Activated T-helper 1 cell treated with anti-CD3 and anti-CD28 coated beads, Interleukin-12 subunit alpha, Interleukin-12 subunit beta, Interleukin-2, Interleukin-4 antibody, amounts not matched to agents 30 ng/mL and 10 ng/mL and 1 ng/mL, durations not matched to agents 14 hours and 24 hours and 36 hours (primary cell): ENCODE measurements at regions not wholly inside any gene's neighbourhood (a gene's known extent, or its start where the extent isn't known, plus 50 kb on each side); places are given as distances from the start of the nearest gene placed in this dataset.

Experiments
- DNase-seq: peaks from one replicate; pipeline ENCODE4 v3.0.0; 2021; ENCODE audit warnings: low spot score
- H3K27ac Mint-ChIP-seq: one replicate; pipeline ENCODE4 v1.8.0; 2021; ENCODE audit warnings: mild to moderate bottlenecking, mixed read lengths
- H3K27me3 Mint-ChIP-seq: one replicate; pipeline ENCODE4 v1.8.0; 2022; ENCODE audit warnings: mild to moderate bottlenecking, moderate library complexity, mixed read lengths; ENCODE audit not compliant: insufficient read depth
- H3K36me3 Mint-ChIP-seq: one replicate; pipeline ENCODE4 v1.8.0; 2021; ENCODE audit warnings: low read depth, mixed read lengths
- H3K4me1 Mint-ChIP-seq: one replicate; pipeline ENCODE4 v1.8.0; 2021; ENCODE audit warnings: low read depth, mixed read lengths
- H3K4me3 Mint-ChIP-seq: one replicate; pipeline ENCODE4 v1.8.0; 2021; ENCODE audit warnings: mild to moderate bottlenecking, moderate library complexity, mixed read lengths
- H3K9me3 Mint-ChIP-seq: one replicate; pipeline ENCODE4 v1.8.0; 2021; ENCODE audit warnings: mixed read lengths
- intact Hi-C: fragments of 100-400 bp; cut with micrococcal nuclease; formaldehyde crosslinking; loops from one replicate; pipeline ENCODE4 v1.15.1; 2024

GRCh38 chr3:59518283-59519055, 468.6 kb upstream of the CFAP20DC start:
- H3K27ac Mint-ChIP-seq: no peak overlapping the region
- DNase-seq: no peak
- no peaks in the 10 kb centered on the region for H3K27me3 Mint-ChIP-seq
- intact Hi-C loops: no loop called here
- H3K9me3 Mint-ChIP-seq: no peaks in the 10 kb centered on the region
- peaks cover 5% of the 10 kb centered on the region for H3K36me3 Mint-ChIP-seq
- H3K4me3 Mint-ChIP-seq: no peak overlapping the region
- H3K4me1 Mint-ChIP-seq: no peaks in the 10 kb centered on the region

- Mint-ChIP-seq H3K4me3 (no peak overlapping the region), H3K27me3 (peaks cover 5% of the 10 kb centered on the region), H3K9me3 (no peaks in the 10 kb centered on the region), H3K4me1 (no peaks in the 10 kb centered on the region), H3K27ac (no peak overlapping the region), H3K36me3 (peaks cover 3% of the 10 kb centered on the region)
- intact Hi-C loops: no loop called here
- no peak for DNase-seq
Observed at GRCh38 chr3:59517388-59517787, 467.6 kb upstream of the CFAP20DC start.

GRCh38 chr3:59515966-59516365, 466.1 kb upstream of the CFAP20DC start:
- no peak for DNase-seq
- Mint-ChIP-seq H3K4me1 (no peaks in the 10 kb centered on the region), H3K27ac (no peak overlapping the region), H3K4me3 (no peak overlapping the region), H3K9me3 (no peaks in the 10 kb centered on the region), H3K27me3 (peaks cover 8% of the 10 kb centered on the region), H3K36me3 (no peaks in the 10 kb centered on the region)
- intact Hi-C loops: no loop called here

GRCh38 chr3:59514865-59515482, 465.1 kb upstream of the CFAP20DC start:
- DNase-seq: no peak
- H3K36me3 Mint-ChIP-seq: no peaks in the 10 kb centered on the region
- intact Hi-C loops: no loop called here
- no peak overlapping the region for H3K4me3 Mint-ChIP-seq
- H3K9me3 Mint-ChIP-seq: no peaks in the 10 kb centered on the region
- H3K27me3 Mint-ChIP-seq: peaks cover 8% of the 10 kb centered on the region
- H3K4me1 Mint-ChIP-seq: no peaks in the 10 kb centered on the region
- no peak overlapping the region for H3K27ac Mint-ChIP-seq

- DNase-seq: no peak
- Mint-ChIP-seq H3K36me3 (peaks cover 2% of the 10 kb centered on the region), H3K4me1 (no peaks in the 10 kb centered on the region), H3K27ac (no peak overlapping the region), H3K4me3 (no peak overlapping the region), H3K9me3 (peaks cover 2% of the 10 kb centered on the region), H3K27me3 (peaks cover 8% of the 10 kb centered on the region)
- intact Hi-C loops: no loop called here
Observed at GRCh38 chr3:59513570-59513969, 463.7 kb upstream of the CFAP20DC start.

GRCh38 chr3:59512066-59512465, 462.2 kb upstream of the CFAP20DC start:
- no peak overlapping the region for H3K27ac Mint-ChIP-seq
- no peak for DNase-seq
- intact Hi-C loops: no loop called here
- peaks cover 5% of the 10 kb centered on the region for H3K9me3 Mint-ChIP-seq
- no peak overlapping the region for H3K4me3 Mint-ChIP-seq
- peaks cover 8% of the 10 kb centered on the region for H3K27me3 Mint-ChIP-seq
- H3K36me3 Mint-ChIP-seq: peaks cover 3% of the 10 kb centered on the region
- H3K4me1 Mint-ChIP-seq: no peaks in the 10 kb centered on the region

- intact Hi-C loops: no loop called here
- H3K4me1 Mint-ChIP-seq: no peaks in the 10 kb centered on the region
- no peak overlapping the region for H3K27ac Mint-ChIP-seq
- peaks cover 5% of the 10 kb centered on the region for H3K9me3 Mint-ChIP-seq
- no peak for DNase-seq
- peaks cover 8% of the 10 kb centered on the region for H3K27me3 Mint-ChIP-seq
- H3K4me3 Mint-ChIP-seq: no peak overlapping the region
- H3K36me3 Mint-ChIP-seq: peaks cover 3% of the 10 kb centered on the region
Observed at GRCh38 chr3:59510576-59510975, 460.8 kb upstream of the CFAP20DC start.

- DNase-seq: no peak
- H3K4me3 Mint-ChIP-seq: no peak overlapping the region
- peaks cover 3% of the 10 kb centered on the region for H3K36me3 Mint-ChIP-seq
- intact Hi-C loops: no loop called here
- peaks cover 3% of the 10 kb centered on the region for H3K4me1 Mint-ChIP-seq
- no peak overlapping the region for H3K27ac Mint-ChIP-seq
- H3K27me3 Mint-ChIP-seq: peaks cover 6% of the 10 kb centered on the region
- H3K9me3 Mint-ChIP-seq: peaks cover 12% of the 10 kb centered on the region
Observed at GRCh38 chr3:59508273-59508672, 458.4 kb upstream of the CFAP20DC start.

GRCh38 chr3:59506191-59506590, 456.4 kb upstream of the CFAP20DC start:
- Mint-ChIP-seq H3K4me3 (no peak overlapping the region), H3K27ac (no peak overlapping the region), H3K4me1 (peaks cover 16% of the 10 kb centered on the region), H3K36me3 (peaks cover 3% of the 10 kb centered on the region), H3K9me3 (peaks cover 16% of the 10 kb centered on the region), H3K27me3 (no peaks in the 10 kb centered on the region)
- intact Hi-C loops: no loop called here
- no peak for DNase-seq

- Mint-ChIP-seq H3K36me3 (no peaks in the 10 kb centered on the region), H3K27ac (peak overlapping the region; percentile 21)
- intact Hi-C loops: loop anchor here (1.0 to 2.0 kb wide), 2 partner anchors 24 to 77 kb away; no protein-coding TSS in a partner anchor
Observed at GRCh38 chr3:59503441-59503840, 453.6 kb upstream of the CFAP20DC start.

GRCh38 chr3:59502806-59503205, 453.0 kb upstream of the CFAP20DC start:
- intact Hi-C loops: loop anchor here (1.0 to 2.0 kb wide), 5 partner anchors 23 to 114 kb away; no protein-coding TSS in a partner anchor
- H3K36me3 Mint-ChIP-seq: no peaks in the 10 kb centered on the region
- DNase-seq: no peak
- peak overlapping the region; percentile 21 for H3K27ac Mint-ChIP-seq
- no peak overlapping the region for H3K4me3 Mint-ChIP-seq
- no peaks in the 10 kb centered on the region for H3K27me3 Mint-ChIP-seq
- peaks cover 16% of the 10 kb centered on the region for H3K4me1 Mint-ChIP-seq
- H3K9me3 Mint-ChIP-seq: peaks cover 11% of the 10 kb centered on the region

More at GRCh38 chr3:59503441-59503840, 453.6 kb upstream of the CFAP20DC start:
- peaks cover 16% of the 10 kb centered on the region for H3K4me1 Mint-ChIP-seq
- no peaks in the 10 kb centered on the region for H3K27me3 Mint-ChIP-seq
- H3K4me3 Mint-ChIP-seq: no peak overlapping the region
- H3K9me3 Mint-ChIP-seq: peaks cover 13% of the 10 kb centered on the region
- no peak for DNase-seq

- no peak overlapping the region for H3K27ac Mint-ChIP-seq
- H3K27me3 Mint-ChIP-seq: no peaks in the 10 kb centered on the region
- H3K9me3 Mint-ChIP-seq: peaks cover 11% of the 10 kb centered on the region
- no peak overlapping the region for H3K4me3 Mint-ChIP-seq
- H3K36me3 Mint-ChIP-seq: no peaks in the 10 kb centered on the region
- H3K4me1 Mint-ChIP-seq: peaks cover 16% of the 10 kb centered on the region
- intact Hi-C loops: no loop called here
- DNase-seq: no peak
Observed at GRCh38 chr3:59499954-59500353, 450.1 kb upstream of the CFAP20DC start.

GRCh38 chr3:59499000-59499399, 449.2 kb upstream of the CFAP20DC start:
- peaks cover 11% of the 10 kb centered on the region for H3K9me3 Mint-ChIP-seq
- no peaks in the 10 kb centered on the region for H3K36me3 Mint-ChIP-seq
- H3K27ac Mint-ChIP-seq: no peak overlapping the region
- DNase-seq: no peak
- peaks cover 16% of the 10 kb centered on the region for H3K4me1 Mint-ChIP-seq
- intact Hi-C loops: no loop called here
- H3K27me3 Mint-ChIP-seq: no peaks in the 10 kb centered on the region
- no peak overlapping the region for H3K4me3 Mint-ChIP-seq
